Stimulated activated CD4-positive, alpha-beta T cell treated with anti-CD3 and anti-CD28 coated beads, Interleukin-12 subunit alpha, Interleukin-12 subunit beta, amount 100 ng/mL, for 48 hours (primary cell): ENCODE measurements at regions not wholly inside any gene's neighbourhood (a gene's known extent, or its start where the extent isn't known, plus 50 kb on each side); places are given as distances from the start of the nearest gene placed in this dataset.

Source experiments
- DNase-seq, 3 donors: peaks; one replicate each; pipeline ENCODE4 v3.0.0-alpha.2; 2020; ENCODE audit warnings: low read depth in 2 of 3, low spot score in 1 of 3

DNA sequence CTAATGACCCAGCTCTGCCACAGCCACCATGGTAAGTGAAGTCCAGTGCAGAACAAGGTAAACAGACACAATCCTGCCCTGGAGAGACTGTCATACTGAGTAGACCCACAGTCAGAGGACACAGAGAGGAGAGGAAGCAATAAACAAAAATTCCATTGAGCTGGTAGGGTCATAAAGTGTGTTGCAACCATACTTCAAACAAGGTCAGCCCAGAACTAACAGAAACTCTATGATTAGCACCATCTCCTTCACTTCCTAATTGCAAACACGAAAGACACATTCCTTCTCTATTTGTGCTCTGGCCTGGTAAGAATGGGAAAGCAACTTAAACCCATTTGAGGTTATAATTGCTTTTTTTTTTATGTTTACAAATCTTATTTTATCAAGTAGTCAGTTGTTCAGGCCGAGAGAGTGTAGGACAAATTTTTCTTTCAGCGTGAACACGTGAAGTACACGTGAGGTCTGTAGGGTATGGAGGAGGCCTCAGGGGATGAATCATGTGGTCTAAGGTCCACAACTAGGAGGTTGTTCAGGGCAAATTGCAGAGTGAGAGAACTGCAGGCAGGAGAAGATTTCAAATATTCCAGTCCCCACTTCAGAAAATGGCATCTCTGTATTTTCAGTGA lies 71.4 kb upstream of the GLS start:
- no peak for DNase-seq

- no peak for DNase-seq
Observed at GRCh38 chr2:190809876-190810525, 70.6 kb upstream of the GLS start.

DNA sequence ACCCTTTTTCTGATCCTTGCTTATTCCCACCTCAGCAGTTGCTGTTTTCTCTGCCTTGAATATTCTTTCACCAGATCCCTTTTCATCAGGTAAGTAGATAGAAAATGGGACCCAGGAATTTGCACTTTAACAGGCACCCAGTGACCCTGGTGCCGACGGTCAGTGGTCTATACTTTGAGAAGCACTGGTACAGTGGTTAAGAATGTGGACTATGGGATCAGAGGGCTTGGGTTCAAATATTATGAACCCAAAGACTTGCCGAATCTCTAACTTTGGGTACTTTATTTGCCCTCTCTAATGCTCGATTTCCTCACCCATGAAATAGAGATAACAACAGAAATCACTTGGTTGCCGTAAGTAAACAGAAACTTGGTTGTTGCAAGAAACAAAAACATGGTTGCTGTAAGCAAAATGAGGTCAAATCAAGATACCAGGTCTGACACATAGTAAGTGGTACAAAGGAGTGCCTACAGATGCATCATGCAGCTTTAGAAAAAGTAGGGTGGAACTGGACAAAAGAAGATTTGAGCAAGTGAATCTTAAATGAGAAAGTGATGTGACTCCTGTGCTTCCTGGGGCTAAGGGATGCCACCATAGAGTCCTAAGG lies 69.5 kb upstream of the GLS start:
- no peak for DNase-seq

DNA sequence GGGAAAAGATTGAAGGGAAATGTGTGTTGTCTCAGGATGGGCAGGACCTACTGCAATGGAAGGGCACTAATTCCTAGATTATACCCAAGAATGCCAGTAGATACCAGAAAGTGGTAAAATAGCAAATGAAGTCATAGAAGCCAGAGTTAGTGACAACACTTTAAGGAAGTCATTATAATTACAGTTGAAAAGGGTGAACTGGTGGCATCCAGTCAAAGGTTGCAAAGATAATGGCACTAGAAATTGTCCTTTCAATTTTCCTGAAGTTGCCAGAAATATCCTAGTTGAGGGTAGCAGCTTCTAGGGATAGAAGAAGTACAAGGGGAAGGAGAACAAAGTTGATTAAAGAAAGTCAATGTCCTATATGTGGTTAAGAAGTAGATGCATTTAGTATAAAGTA lies 68.8 kb upstream of the GLS start:
- DNase-seq: no peak

GRCh38 chr2:190812506-190813294 lies 67.9 kb upstream of the GLS start:
- DNase-seq: no peak

DNA sequence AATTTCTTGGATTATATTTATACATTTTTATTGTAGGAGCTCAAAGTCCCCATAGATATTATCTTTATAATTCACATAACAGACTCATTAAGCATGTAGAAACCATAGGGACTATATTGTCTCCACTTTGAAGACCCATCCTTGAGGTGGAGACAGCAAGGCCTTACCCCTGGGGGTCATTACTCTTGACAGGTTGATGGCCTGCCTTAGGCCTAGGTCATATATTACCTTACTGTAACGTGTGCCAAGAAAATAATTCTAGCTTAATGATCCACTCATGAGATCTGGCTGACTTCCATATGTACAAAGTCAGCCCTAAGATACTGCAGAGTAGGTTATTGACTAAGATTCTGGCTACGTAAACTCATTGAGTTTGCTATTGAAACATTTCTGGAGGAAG lies 65.4 kb upstream of the GLS start:
- no peak for DNase-seq

- DNase-seq: no peak
Observed at GRCh38 chr2:190817082-190817481, 63.5 kb upstream of the GLS start.

- DNase-seq: no peak
Observed at GRCh38 chr2:190819840-190820301, 60.8 kb upstream of the GLS start.

- DNase-seq: no peak
Observed at GRCh38 chr2:190820416-190820815, 60.2 kb upstream of the GLS start.

GRCh38 chr2:190822043-190822442 lies 58.6 kb upstream of the GLS start:
- no peak for DNase-seq

- DNase-seq: no peak
Observed at GRCh38 chr2:190827720-190828119, 52.9 kb upstream of the GLS start.

DNA sequence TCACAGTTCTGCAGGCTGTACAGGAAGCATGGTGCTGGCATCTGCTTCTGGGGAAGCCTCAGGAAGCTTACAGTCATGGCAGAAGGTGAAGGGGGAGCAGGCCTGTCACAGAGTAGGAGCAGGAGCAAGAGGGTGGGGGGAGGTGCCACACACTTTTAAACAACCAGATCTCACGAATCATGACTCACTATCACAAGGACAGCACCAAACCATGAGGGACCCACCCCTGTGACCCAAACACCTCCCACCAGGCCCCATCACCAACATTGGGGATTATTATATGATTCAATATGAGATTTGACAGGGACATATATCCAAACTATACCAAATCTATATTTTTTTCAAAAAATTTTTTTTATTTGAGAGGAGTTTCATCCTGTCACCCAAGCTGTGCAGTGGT lies 51.0 kb upstream of the GLS start:
- no peak for DNase-seq
